Choroid plexus epithelial cell (primary cell): ENCODE measurements at regions not wholly inside any gene's neighbourhood (a gene's known extent, or its start where the extent isn't known, plus 50 kb on each side); places are given as distances from the start of the nearest gene placed in this dataset.

Experiments
- DNase-seq: peaks from one replicate; pipeline ENCODE4 v3.0.0-alpha.2; 2010; ENCODE audit warnings: low read depth
- H3K4me3 ChIP-seq: 2 replicates; pipeline ENCODE4 v1.5.1; 2011; ENCODE audit warnings: low read depth, mild to moderate bottlenecking, control low read depth, low read length, moderate library complexity
- TF ChIP-seq, protein P1 (sequence below): conservative IDR thresholded peaks from 2 replicates; pipeline ENCODE4 v1.5.1; 2011; ENCODE audit warnings: low read depth, mild to moderate bottlenecking, control low read depth, inconsistent platforms, low read length, moderate library complexity

DNA sequence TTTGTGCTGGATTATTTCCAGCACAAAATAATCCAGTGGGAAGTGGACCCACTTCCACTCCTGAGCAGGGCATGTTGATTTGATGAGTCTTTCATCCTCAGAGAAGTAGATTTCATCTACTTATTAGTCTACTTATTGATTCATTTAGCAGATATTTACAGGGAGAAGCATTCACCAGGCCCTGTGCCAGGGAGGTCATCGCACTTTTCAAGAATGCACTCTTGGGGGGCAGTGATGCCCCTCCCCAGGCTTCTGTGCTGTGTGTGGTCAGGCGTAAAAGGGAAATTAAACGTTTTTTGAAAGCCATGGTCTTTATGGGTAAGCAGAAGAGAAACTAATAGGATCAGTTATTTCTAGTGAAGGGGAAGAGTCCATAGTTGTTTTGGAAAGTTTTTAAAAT is 610.7 kb upstream of the TMEM132C start:
- TF ChIP-seq, protein P1, sequence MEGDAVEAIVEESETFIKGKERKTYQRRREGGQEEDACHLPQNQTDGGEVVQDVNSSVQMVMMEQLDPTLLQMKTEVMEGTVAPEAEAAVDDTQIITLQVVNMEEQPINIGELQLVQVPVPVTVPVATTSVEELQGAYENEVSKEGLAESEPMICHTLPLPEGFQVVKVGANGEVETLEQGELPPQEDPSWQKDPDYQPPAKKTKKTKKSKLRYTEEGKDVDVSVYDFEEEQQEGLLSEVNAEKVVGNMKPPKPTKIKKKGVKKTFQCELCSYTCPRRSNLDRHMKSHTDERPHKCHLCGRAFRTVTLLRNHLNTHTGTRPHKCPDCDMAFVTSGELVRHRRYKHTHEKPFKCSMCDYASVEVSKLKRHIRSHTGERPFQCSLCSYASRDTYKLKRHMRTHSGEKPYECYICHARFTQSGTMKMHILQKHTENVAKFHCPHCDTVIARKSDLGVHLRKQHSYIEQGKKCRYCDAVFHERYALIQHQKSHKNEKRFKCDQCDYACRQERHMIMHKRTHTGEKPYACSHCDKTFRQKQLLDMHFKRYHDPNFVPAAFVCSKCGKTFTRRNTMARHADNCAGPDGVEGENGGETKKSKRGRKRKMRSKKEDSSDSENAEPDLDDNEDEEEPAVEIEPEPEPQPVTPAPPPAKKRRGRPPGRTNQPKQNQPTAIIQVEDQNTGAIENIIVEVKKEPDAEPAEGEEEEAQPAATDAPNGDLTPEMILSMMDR = no peak

DNA sequence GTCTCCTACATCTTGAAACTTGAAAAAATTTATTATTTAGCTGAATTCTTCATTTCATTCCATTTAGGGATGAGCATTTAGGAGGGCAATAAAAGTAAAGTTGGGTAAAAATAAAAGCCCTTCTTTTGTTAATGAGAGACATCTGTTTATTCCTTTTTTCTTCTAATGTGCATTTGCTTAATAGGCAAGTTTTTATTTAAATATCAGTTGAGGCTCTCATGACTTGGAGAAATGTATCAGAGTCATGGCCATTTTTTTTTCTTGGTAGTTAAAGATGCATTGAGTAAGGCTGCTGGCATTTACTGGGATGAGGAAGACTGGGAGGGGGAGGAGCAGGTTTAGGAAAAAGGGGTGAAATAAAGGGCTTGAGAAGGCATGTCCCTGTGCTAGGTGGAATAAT is 609.9 kb upstream of the TMEM132C start:
- TF ChIP-seq, protein P1 = no peak
- H3K4me3 ChIP-seq = no peak overlapping the region
- no peak for DNase-seq

More for the DNA sequence above, 610.7 kb upstream of the TMEM132C start:
- DNase-seq = no peak
- no peak overlapping the region for H3K4me3 ChIP-seq

DNA sequence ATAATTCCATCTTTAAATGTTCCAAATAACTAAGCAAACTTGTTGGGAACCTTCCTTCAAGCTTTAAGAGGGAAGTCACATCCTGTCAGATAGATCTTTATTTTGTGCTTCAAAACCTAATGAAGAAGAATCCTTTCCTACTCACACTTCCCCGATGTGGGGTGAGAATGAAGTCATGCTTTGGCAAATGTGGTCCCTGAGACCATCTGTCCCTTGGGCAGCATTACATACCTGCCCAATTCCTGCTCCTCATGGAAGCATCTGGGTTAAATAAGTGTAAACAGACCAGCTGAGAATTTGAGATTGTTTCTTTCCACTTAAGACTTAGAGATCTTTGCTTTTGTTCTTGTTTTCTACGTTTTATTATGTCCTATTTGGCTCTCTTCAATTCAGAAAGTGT is 606.0 kb upstream of the TMEM132C start:
- TF ChIP-seq, protein P1 = no peak
- no peak for DNase-seq
- no peak overlapping the region for H3K4me3 ChIP-seq

DNA sequence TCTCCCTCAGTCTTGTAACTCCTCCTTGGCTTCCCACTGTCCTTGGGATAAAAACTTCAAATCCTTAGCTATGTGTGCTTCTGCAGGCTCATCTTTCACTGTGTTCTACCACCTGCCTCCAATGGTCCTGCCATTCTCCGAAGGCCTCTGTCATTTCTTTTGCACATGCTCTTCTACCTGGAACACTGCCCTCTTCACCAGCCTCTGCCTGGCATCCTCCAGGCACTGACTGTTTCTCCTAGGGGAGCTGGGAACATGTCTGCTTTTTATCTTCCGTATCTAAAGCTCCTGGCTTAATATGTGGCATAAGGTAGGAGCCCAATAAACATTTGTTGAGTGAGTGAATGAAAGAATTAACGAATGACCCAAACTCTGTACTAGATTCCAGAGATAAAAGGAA is 603.3 kb upstream of the TMEM132C start:
- no peak for DNase-seq

DNA sequence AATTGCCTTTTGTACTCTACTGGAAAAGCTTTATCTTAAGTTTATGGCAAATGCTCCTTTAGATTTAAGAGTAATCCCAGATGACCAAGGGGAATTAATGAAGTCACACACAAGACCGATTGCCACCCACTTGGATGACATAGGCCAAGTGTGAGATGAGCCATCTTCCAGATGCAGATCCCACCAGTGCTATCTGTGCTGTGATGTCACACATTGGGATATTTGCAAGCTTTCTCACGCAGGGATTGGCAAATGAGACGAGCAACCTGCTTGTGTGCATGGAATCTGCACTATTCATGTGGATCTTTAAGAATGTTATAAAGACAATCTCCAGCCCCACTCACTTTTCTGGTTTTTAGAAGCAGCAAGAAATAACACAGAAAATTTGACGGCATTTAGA is 602.1 kb upstream of the TMEM132C start:
- no peak for DNase-seq
- H3K4me3 ChIP-seq = no peak overlapping the region
- TF ChIP-seq, protein P1 = no peak

More for the DNA sequence above, 603.3 kb upstream of the TMEM132C start:
- TF ChIP-seq, protein P1 = no peak
- no peak overlapping the region for H3K4me3 ChIP-seq

DNA sequence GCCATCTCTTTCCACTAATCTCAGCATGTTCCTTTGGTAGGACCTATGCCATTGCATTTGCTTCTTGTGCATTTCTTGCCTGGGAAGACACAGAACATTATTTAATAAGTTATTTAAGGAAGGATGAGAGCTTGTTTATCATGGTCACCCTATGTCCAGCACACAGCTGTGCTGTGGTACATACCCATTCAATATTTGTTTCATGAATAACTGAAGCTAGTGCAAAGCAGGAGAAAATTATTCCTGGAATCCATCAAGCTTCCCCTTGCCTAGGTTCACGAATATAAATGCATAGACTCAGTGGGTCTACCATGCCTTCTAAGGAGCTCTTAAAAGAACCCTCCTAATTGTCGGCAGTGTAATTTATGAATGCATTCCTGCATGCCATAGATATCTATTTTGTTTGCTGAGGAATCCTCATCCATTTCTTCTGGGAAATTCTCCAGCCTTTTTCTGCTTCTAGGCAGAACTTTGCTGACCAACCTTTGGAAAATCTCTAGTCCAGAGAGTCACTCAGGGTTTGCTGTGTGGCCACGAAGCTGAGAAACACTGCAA is 599.8 kb upstream of the TMEM132C start:
- DNase-seq = no peak
- TF ChIP-seq, protein P1 = no peak
- no peak overlapping the region for H3K4me3 ChIP-seq

DNA sequence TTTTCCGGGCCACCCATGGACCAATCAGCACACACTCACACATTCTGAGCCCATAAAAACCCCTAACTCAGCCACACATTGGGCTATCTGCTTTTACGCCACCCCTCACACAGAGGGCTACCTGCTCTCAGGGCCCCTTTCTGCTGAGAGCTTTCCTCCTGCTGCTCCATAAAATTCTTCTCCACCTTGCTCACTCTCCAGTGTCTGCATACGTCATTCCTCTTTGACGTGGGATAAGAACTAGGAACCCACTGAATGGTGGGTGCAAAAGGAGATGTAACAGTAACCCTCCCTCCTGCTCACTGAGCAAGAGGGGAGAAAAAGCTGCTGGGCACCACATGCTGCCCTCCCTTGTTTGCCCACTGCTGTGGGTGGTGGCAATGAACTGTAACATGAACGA is 596.7 kb upstream of the TMEM132C start:
- DNase-seq = no peak
- TF ChIP-seq, protein P1 = no peak
- no peak overlapping the region for H3K4me3 ChIP-seq
